Breast epithelium (tissue), 3 donors: ENCODE measurements at regions not wholly inside any gene's neighbourhood (a gene's known extent, or its start where the extent isn't known, plus 50 kb on each side); places are given as distances from the start of the nearest gene placed in this dataset.

Experiments
- POLR2A ChIP-seq: fragments of 450-650 bp; IDR thresholded peaks from one replicate; pipeline ENCODE4 v1.6.1; 2016; ENCODE audit warnings: antibody characterized with exemption, mild to moderate bottlenecking, moderate library complexity
- TF ChIP-seq, protein P1 (sequence below), 3 donors: fragments of 450-650 bp; IDR thresholded peaks; one replicate each; pipeline ENCODE4 v1.5.1; 2016 to 2017; ENCODE audit warnings: antibody characterized with exemption in 3 of 3, mild to moderate bottlenecking in 3 of 3, moderate library complexity in 3 of 3

DNA sequence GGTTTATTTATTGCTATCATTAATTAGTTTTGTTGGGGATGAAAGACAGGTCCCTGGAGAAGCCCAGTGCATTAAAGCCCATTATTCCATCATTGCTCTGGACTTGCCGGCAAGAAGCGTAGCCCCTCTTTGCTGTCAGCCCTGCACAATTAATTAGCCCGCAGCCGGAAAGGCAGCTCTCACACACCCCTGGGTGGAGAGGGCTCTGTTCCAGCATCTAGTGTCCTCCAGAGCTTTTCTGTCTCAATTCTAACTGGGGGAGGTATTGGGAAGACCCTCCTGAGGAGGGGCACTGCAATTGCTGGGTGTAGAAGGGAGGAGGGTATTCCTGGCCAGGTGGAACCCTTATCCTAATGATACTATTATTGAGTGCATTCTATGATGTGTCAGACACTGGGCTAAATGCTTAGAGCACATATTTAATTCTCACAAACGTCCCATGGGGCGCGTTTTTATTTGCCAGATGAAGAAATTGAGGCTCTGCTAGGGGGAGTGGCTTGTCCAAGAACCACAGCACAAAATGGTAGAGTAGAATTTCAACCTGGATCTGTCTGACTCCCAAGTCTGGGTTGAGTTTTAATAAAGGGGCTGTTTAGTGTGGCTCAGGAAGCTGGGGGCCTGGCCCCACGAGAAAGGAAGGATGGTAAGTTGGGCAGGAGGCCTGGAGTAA is 148.1 kb upstream of the PCBD1 start:
- TF ChIP-seq, protein P1, sequence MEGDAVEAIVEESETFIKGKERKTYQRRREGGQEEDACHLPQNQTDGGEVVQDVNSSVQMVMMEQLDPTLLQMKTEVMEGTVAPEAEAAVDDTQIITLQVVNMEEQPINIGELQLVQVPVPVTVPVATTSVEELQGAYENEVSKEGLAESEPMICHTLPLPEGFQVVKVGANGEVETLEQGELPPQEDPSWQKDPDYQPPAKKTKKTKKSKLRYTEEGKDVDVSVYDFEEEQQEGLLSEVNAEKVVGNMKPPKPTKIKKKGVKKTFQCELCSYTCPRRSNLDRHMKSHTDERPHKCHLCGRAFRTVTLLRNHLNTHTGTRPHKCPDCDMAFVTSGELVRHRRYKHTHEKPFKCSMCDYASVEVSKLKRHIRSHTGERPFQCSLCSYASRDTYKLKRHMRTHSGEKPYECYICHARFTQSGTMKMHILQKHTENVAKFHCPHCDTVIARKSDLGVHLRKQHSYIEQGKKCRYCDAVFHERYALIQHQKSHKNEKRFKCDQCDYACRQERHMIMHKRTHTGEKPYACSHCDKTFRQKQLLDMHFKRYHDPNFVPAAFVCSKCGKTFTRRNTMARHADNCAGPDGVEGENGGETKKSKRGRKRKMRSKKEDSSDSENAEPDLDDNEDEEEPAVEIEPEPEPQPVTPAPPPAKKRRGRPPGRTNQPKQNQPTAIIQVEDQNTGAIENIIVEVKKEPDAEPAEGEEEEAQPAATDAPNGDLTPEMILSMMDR (IDR thresholded peaks at IDR 0.05): no peak
- TF ChIP-seq POLR2A: no peak
